ENCODE measurements at regions not wholly inside any gene's neighbourhood (a gene's known extent, or its start where the extent isn't known, plus 50 kb on each side); places are given as distances from the start of the nearest gene placed in this dataset.

DNA sequence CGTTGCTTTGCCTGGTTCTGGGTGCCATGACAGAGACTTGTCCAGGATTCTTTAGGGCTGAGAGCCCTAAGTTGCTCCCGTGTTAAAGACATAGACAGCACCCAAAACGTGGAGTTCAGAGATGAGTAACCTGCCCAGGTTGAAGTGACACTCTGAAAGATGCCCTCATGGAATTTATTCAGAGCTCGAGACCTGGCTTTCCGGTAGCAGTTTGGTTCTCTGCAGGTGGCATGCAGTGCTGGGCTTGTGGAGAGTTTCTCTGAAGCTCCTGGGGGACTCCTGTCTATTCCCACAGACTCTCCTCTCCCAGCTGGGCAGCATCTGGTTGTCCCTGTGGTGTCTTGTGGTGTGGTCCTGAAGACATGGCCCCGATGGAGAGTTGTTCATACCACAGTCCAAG lies 241.0 kb downstream of the RHOU start:
- Histone ChIP-seq H3K36me3 (no peaks in the 10 kb centered on the region), H3K4me3 (no peak overlapping the region), H3K4me1 (peaks cover 0 to 5% (median 0%) of the 10 kb centered on the region in 4 donors), H3K9me3 (no peaks in the 10 kb centered on the region), H3K27ac (no peak overlapping the region), H3K27me3 (no peaks in the 10 kb centered on the region)
- intact Hi-C loops (cut with DNase I; ENCODE audit: low total_unique reads): no loop called here
- in situ Hi-C loops (cut with MboI; ENCODE audit: low pct_ligation_motif_present in 1 of 4, low pct_unique_long_range_greater_than_20kb in 1 of 4, low sequenced_read_pairs in 3 of 4): no loop called here
- no peak for DNase-seq
- whole genome bisulfite sequencing, 2 donors (ENCODE audit: low coverage in 1 of 2): 70 to 89% methylated on average over 3 to 6 of the region's 6 CpGs
- no peak for TF ChIP-seq POLR2AphosphoS5 (IDR thresholded peaks at IDR 0.05)
- no peak for TF ChIP-seq POLR2A (IDR thresholded peaks at IDR 0.05)
- TF ChIP-seq, protein P1, sequence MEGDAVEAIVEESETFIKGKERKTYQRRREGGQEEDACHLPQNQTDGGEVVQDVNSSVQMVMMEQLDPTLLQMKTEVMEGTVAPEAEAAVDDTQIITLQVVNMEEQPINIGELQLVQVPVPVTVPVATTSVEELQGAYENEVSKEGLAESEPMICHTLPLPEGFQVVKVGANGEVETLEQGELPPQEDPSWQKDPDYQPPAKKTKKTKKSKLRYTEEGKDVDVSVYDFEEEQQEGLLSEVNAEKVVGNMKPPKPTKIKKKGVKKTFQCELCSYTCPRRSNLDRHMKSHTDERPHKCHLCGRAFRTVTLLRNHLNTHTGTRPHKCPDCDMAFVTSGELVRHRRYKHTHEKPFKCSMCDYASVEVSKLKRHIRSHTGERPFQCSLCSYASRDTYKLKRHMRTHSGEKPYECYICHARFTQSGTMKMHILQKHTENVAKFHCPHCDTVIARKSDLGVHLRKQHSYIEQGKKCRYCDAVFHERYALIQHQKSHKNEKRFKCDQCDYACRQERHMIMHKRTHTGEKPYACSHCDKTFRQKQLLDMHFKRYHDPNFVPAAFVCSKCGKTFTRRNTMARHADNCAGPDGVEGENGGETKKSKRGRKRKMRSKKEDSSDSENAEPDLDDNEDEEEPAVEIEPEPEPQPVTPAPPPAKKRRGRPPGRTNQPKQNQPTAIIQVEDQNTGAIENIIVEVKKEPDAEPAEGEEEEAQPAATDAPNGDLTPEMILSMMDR (IDR thresholded peaks at IDR 0.05): no peak
- no peak for TF ChIP-seq EP300 (IDR thresholded peaks at IDR 0.05; ENCODE audit: low read depth)

DNA sequence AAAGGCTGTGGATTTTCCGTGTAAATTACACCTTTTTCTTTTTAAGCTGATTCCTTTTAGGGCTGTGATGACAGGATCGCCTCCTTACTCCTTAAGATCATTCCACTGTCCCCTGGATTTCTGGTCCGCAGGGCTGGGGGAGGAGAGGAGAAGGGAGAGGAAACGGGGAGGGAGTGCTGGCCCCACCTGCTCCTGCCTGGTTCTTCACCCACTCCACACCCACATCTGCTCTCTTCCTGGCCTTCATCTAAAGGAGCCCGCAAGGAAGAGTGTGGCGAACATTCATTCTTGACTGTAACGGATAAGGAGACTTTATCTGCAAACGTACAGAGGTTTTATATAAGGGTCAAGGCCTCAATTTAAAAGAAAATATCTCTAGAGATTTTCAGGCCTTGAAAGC lies 242.0 kb downstream of the RHOU start:
- 85 to 88% methylated on average over 4 to 8 of the region's 8 CpGs for WGBS, 2 donors (ENCODE audit: low coverage in 1 of 2)
- Histone ChIP-seq H3K27ac (no peak overlapping the region), H3K4me3 (no peak overlapping the region), H3K36me3 (no peaks in the 10 kb centered on the region), H3K27me3 (no peaks in the 10 kb centered on the region), H3K4me1 (peaks cover 0 to 5% (median 0%) of the 10 kb centered on the region in 4 donors), H3K9me3 (no peaks in the 10 kb centered on the region)
- TF ChIP-seq POLR2AphosphoS5 (IDR thresholded peaks at IDR 0.05) (no peak), EP300 (IDR thresholded peaks at IDR 0.05; ENCODE audit: low read depth) (no peak), POLR2A (IDR thresholded peaks at IDR 0.05) (no peak)
- TF ChIP-seq, protein P1 (IDR thresholded peaks at IDR 0.05): no peak
- no peak for DNase-seq
- intact Hi-C loops (cut with DNase I; ENCODE audit: low total_unique reads): no loop called here
- in situ Hi-C loops (cut with MboI; ENCODE audit: low pct_ligation_motif_present in 1 of 4, low pct_unique_long_range_greater_than_20kb in 1 of 4, low sequenced_read_pairs in 3 of 4): no loop called here

DNA sequence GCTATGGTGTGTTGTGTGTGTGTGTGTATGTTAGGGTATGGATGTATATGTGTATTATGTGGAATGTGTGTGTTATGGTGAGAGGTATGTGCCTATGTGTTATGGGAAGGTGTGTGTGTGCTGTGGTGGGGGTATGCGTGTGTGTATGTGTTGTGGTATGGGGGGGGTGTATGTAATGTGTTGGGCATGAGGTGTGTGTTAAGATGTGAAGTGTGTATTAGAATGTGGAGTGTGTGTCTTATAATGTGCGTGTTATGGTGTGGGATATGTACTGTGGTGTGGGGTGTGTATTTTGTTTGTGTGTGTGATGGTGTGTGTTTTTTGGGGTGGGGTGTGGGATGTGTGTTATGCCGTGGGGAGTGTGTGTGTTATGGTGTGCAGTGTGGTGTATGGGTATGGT lies 242.5 kb downstream of the RHOU start:
- in situ Hi-C loops (cut with MboI; ENCODE audit: low pct_ligation_motif_present in 1 of 4, low pct_unique_long_range_greater_than_20kb in 1 of 4, low sequenced_read_pairs in 3 of 4): no loop called here
- intact Hi-C loops (cut with DNase I; ENCODE audit: low total_unique reads): no loop called here
- Histone ChIP-seq H3K4me1 (peaks cover 0 to 5% (median 0%) of the 10 kb centered on the region in 4 donors), H3K9me3 (no peaks in the 10 kb centered on the region), H3K27ac (no peak overlapping the region), H3K27me3 (no peaks in the 10 kb centered on the region), H3K36me3 (no peaks in the 10 kb centered on the region), H3K4me3 (no peak overlapping the region)
- TF ChIP-seq, protein P1 (IDR thresholded peaks at IDR 0.05): no peak
- TF ChIP-seq POLR2A (IDR thresholded peaks at IDR 0.05) (no peak), EP300 (IDR thresholded peaks at IDR 0.05; ENCODE audit: low read depth) (no peak), POLR2AphosphoS5 (IDR thresholded peaks at IDR 0.05) (no peak)
- 91 to 96% methylated on average over 3 of the region's 3 CpGs for WGBS, 2 donors (ENCODE audit: low coverage in 1 of 2)
- DNase-seq: no peak

DNA sequence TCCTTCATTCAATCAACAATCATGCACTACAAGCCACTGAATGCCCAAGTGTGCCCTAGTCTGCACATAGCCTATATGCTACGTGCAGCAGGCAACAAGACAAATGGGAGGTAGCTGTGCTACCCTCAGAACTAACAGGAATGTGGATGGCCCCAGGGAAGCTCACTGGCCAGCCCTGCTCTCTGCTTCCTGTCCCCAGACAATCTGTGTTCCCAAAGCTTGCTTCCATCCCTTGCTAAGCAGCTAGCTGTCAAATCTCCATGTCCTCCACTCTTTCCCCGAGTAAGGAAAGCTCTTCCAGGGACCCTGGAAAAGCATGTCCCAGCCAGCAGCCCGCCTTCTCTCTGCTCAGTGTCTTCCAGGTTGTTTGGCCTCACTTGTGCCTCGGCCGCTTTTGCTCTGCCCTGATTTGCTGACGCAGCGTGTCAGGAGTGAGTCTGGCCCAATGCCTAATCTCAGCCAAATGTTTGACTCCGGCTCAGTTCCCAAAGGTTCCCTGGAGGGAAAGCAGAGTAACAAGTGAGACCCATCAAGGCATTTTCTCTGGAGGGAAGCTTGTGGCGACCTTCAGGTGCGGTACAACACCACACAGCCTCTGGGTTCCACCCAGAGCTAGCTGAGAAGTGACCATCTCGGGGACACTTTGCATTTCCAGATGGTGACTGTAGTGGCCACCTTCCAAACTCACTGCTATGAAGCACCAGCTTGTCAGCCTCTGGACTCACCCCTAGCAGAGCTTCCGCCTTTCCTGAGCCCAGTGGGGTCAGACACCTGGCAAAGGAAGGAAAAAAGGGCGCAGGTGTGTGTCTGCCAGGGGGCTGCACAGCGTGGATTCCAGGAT lies 243.4 kb downstream of the RHOU start:
- Histone ChIP-seq H3K4me3 (no peak overlapping the region), H3K27ac (peak overlapping the region in 2 of 4 donors; percentile 12 to 16), H3K4me1 (peaks cover 0 to 5% (median 0%) of the 10 kb centered on the region in 4 donors), H3K9me3 (no peaks in the 10 kb centered on the region), H3K36me3 (no peaks in the 10 kb centered on the region), H3K27me3 (no peaks in the 10 kb centered on the region)
- intact Hi-C loops (cut with DNase I; ENCODE audit: low total_unique reads) (no loop called here), in situ Hi-C loops (cut with MboI; ENCODE audit: low pct_ligation_motif_present in 1 of 4, low pct_unique_long_range_greater_than_20kb in 1 of 4, low sequenced_read_pairs in 3 of 4) (no loop called here)
- peak; percentile 45 for DNase-seq
- no peak for TF ChIP-seq EP300 (IDR thresholded peaks at IDR 0.05; ENCODE audit: low read depth)
- peak in 2 of 3 donors; percentile 12 to 32 for TF ChIP-seq POLR2AphosphoS5 (IDR thresholded peaks at IDR 0.05)
- no peak for TF ChIP-seq POLR2A (IDR thresholded peaks at IDR 0.05)
- WGBS, 2 donors (ENCODE audit: low coverage in 1 of 2): 63 to 100% methylated on average over 2 to 14 of the region's 14 CpGs
